ENCODE measurements at regions not wholly inside any gene's neighbourhood (a gene's known extent, or its start where the extent isn't known, plus 50 kb on each side); places are given as distances from the start of the nearest gene placed in this dataset.

DNA sequence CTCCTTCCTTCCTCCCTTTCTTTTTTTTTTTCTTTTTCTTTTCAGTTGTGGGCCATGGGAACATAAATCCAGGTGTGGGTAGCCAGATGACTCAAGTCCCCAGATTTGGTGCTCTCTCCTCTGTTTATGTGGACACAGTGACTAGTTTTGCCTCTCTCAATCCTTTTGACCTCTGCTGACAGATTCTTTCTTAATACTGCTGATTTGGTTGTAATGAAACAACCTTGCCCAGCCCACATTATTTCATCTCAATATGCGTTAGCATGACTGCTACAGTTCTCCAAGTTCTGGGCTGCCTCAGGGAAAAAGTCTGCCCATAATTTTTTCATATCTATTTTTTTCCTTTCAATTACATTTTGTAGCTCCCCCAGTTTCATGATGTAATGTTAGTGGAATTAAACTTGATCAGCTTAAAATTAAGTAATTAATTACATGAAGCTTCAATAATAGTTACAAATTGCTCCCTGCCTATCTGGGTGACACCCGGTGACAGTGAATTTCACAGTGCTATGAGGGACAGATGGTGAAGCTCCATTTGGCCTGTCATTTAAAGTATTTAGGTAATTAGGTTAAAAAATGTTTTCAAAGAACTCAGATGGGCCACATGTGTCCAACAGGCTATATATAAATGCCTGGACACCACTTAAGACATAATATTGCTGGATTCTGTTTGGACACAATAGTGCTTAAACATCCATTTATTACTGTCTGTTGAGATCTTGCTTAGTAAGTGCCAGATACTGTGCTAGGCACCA lies 118.8 kb upstream of the FRY start:
- no peaks in the 10 kb centered on the region for H3K79me2 ChIP-seq
- H3K4me2 ChIP-seq (ENCODE audit: low read length): no peak overlapping the region
- no peak overlapping the region for H3K9ac ChIP-seq
- H2AFZ ChIP-seq: no peak overlapping the region
- TF ChIP-seq, protein P1, sequence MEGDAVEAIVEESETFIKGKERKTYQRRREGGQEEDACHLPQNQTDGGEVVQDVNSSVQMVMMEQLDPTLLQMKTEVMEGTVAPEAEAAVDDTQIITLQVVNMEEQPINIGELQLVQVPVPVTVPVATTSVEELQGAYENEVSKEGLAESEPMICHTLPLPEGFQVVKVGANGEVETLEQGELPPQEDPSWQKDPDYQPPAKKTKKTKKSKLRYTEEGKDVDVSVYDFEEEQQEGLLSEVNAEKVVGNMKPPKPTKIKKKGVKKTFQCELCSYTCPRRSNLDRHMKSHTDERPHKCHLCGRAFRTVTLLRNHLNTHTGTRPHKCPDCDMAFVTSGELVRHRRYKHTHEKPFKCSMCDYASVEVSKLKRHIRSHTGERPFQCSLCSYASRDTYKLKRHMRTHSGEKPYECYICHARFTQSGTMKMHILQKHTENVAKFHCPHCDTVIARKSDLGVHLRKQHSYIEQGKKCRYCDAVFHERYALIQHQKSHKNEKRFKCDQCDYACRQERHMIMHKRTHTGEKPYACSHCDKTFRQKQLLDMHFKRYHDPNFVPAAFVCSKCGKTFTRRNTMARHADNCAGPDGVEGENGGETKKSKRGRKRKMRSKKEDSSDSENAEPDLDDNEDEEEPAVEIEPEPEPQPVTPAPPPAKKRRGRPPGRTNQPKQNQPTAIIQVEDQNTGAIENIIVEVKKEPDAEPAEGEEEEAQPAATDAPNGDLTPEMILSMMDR (IDR thresholded peaks at IDR 0.05): no peak
- no peak overlapping the region for H3K4me3 ChIP-seq (ENCODE audit: low read depth, low read length)
- H3K4me1 ChIP-seq: no peaks in the 10 kb centered on the region
- H3K27me3 ChIP-seq (ENCODE audit: control insufficient read depth, insufficient read depth, low read length): no peaks in the 10 kb centered on the region
- H3K9me3 ChIP-seq (ENCODE audit: control insufficient read depth, low read length): no peaks in the 10 kb centered on the region
- no peak overlapping the region for H3K27ac ChIP-seq
- H3K36me3 ChIP-seq (ENCODE audit: control insufficient read depth, insufficient read depth, low read length): no peaks in the 10 kb centered on the region

DNA sequence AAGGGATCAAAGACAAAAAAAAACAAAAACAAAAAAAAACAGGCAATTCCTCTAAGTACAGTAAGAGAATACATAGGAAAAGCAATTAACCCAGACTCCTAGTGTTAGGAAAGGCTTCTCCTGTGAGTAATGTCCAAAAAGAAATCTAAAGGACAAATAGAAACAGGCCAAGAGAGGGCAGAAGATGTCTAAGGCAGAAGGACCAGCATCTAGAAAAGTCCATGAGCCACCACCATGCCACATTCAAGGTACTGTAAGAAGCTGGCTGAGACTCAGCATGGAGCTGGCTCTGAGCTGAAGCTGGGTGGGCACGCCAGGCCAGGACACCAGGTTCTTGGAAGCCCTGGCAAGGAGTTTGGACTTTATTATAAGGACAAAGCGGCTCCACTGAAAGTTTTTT lies 118.1 kb upstream of the FRY start:
- no peaks in the 10 kb centered on the region for H3K36me3 ChIP-seq (ENCODE audit: control insufficient read depth, insufficient read depth, low read length)
- no peak overlapping the region for H3K4me3 ChIP-seq (ENCODE audit: low read depth, low read length)
- no peak overlapping the region for H3K4me2 ChIP-seq (ENCODE audit: low read length)
- no peaks in the 10 kb centered on the region for H3K79me2 ChIP-seq
- TF ChIP-seq, protein P1 (IDR thresholded peaks at IDR 0.05): no peak
- no peaks in the 10 kb centered on the region for H3K27me3 ChIP-seq (ENCODE audit: control insufficient read depth, insufficient read depth, low read length)
- H3K27ac ChIP-seq: no peak overlapping the region
- no peaks in the 10 kb centered on the region for H3K4me1 ChIP-seq
- H3K9ac ChIP-seq: no peak overlapping the region
- H2AFZ ChIP-seq: no peak overlapping the region
- H3K9me3 ChIP-seq (ENCODE audit: control insufficient read depth, low read length): no peaks in the 10 kb centered on the region

DNA sequence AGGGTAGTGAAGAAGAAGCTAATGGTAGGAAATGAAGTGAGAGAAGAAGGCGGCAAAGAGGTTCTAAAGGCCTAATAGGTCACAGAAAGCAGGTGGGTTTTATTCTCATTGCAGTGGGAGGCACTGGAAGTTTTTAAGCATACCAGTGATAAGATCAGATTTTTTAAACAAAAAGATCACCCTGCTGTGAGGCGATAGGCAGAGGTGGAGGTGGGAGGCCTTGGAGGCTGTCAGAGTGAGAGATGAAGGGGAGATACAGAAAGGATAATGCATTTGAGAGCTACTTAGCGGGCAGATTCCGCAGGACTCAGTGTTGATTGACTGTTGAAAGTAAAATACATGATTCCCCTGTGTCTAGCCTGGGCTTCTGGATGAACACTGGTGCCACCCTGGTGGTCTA lies 116.7 kb upstream of the FRY start:
- H3K4me1 ChIP-seq: no peaks in the 10 kb centered on the region

DNA sequence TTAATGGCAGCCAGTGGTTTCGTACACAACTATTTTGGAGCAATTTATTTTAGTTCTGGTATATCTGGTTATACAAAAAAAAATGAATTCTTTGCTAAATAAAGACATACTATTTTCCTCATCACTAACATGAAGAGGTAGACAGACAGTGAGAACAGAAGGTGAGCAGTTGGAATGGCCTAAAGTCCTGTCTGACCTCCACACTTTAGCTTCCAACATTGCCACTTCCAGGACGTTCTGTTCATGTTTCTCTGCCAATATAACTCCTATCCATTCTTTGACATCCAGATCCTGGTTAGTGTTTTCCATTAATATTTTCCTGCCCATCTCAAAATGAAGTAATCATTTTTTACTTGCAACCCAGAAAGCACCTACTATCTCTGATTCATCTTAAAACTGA lies 112.9 kb upstream of the FRY start:
- Histone ChIP-seq H3K4me3 (ENCODE audit: low read depth, low read length) (no peak overlapping the region), H3K9ac (no peak overlapping the region), H3K27me3 (ENCODE audit: control insufficient read depth, insufficient read depth, low read length) (no peaks in the 10 kb centered on the region), H3K4me2 (ENCODE audit: low read length) (no peak overlapping the region), H2AFZ (no peak overlapping the region), H3K4me1 (no peaks in the 10 kb centered on the region), H3K79me2 (no peaks in the 10 kb centered on the region), H3K36me3 (ENCODE audit: control insufficient read depth, insufficient read depth, low read length) (no peaks in the 10 kb centered on the region), H3K27ac (no peak overlapping the region), H3K9me3 (ENCODE audit: control insufficient read depth, low read length) (no peaks in the 10 kb centered on the region)
- TF ChIP-seq, protein P1 (IDR thresholded peaks at IDR 0.05): no peak

More for the DNA sequence above, 116.7 kb upstream of the FRY start:
- Histone ChIP-seq H3K4me3 (ENCODE audit: low read depth, low read length) (no peak overlapping the region), H3K27ac (no peak overlapping the region), H2AFZ (no peak overlapping the region), H3K9me3 (ENCODE audit: control insufficient read depth, low read length) (no peaks in the 10 kb centered on the region), H3K4me2 (ENCODE audit: low read length) (no peak overlapping the region), H3K79me2 (no peaks in the 10 kb centered on the region), H3K36me3 (ENCODE audit: control insufficient read depth, insufficient read depth, low read length) (no peaks in the 10 kb centered on the region), H3K27me3 (ENCODE audit: control insufficient read depth, insufficient read depth, low read length) (no peaks in the 10 kb centered on the region), H3K9ac (no peak overlapping the region)
- TF ChIP-seq, protein P1 (IDR thresholded peaks at IDR 0.05): no peak

DNA sequence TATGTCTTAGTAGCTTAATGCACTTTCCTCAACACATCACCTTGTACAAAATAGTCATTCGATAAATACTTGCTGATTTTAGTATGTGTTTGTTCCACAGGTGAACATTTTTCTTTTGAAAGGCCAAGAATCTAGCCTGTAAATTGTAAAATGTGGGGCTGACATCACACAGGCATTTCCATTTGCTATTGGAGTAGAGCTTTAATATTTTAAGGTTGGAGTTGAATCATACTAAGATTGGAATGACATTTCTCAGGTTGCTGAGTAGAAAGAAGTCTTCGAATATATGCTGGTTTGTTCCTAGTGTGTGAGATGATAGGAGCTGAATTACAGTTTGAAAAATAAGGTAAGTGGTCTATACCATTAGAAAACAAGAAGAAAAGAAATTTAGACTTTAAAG lies 112.3 kb upstream of the FRY start:
- no peak overlapping the region for H3K27ac ChIP-seq
- no peaks in the 10 kb centered on the region for H3K79me2 ChIP-seq
- H3K36me3 ChIP-seq (ENCODE audit: control insufficient read depth, insufficient read depth, low read length): no peaks in the 10 kb centered on the region
- no peaks in the 10 kb centered on the region for H3K27me3 ChIP-seq (ENCODE audit: control insufficient read depth, insufficient read depth, low read length)
- H3K9me3 ChIP-seq (ENCODE audit: control insufficient read depth, low read length): no peaks in the 10 kb centered on the region
- H3K9ac ChIP-seq: no peak overlapping the region
- H3K4me1 ChIP-seq: no peaks in the 10 kb centered on the region
- TF ChIP-seq, protein P1 (IDR thresholded peaks at IDR 0.05): no peak
- H3K4me2 ChIP-seq (ENCODE audit: low read length): no peak overlapping the region
- no peak overlapping the region for H3K4me3 ChIP-seq (ENCODE audit: low read depth, low read length)
- H2AFZ ChIP-seq: no peak overlapping the region
